ENCODE measurements at regions not wholly inside any gene's neighbourhood (a gene's known extent, or its start where the extent isn't known, plus 50 kb on each side); places are given as distances from the start of the nearest gene placed in this dataset.
A peak's percentile ranks its signal among the peaks of the same experiment; 100 is the strongest.

DNA sequence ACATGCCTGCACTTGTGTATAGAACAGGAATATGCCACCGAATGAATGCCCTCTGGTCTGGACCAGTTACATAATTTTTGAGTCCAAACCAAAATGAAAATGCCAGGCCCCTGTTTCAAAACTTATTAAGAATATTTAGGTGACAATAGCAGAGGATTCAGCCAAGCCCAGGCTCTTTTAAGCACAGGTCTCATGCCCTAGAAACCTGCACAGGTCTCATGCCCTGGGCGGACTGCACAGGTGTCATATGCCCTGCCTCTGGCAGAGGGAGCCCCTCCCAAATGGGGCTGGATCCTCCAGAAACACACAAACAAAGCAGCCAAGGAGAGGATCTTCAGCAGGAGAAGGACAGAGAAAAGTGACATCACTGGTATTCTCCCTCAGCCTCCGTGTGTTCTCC lies 605.4 kb upstream of the NRP1 start:
- no peak overlapping the region for H3K4me3 Mint-ChIP-seq
- H3K27me3 Mint-ChIP-seq (ENCODE audit: low read depth): no peaks in the 10 kb centered on the region
- H3K9me3 Mint-ChIP-seq: peaks cover 3% of the 10 kb centered on the region
- H3K4me1 Mint-ChIP-seq: peaks cover 36% of the 10 kb centered on the region
- peak overlapping the region in 1 of 3 experiments; percentile 58 for H3K27ac Mint-ChIP-seq
- H3K36me3 Mint-ChIP-seq (ENCODE audit: low read depth): no peaks in the 10 kb centered on the region
- TF ChIP-seq, protein P1, sequence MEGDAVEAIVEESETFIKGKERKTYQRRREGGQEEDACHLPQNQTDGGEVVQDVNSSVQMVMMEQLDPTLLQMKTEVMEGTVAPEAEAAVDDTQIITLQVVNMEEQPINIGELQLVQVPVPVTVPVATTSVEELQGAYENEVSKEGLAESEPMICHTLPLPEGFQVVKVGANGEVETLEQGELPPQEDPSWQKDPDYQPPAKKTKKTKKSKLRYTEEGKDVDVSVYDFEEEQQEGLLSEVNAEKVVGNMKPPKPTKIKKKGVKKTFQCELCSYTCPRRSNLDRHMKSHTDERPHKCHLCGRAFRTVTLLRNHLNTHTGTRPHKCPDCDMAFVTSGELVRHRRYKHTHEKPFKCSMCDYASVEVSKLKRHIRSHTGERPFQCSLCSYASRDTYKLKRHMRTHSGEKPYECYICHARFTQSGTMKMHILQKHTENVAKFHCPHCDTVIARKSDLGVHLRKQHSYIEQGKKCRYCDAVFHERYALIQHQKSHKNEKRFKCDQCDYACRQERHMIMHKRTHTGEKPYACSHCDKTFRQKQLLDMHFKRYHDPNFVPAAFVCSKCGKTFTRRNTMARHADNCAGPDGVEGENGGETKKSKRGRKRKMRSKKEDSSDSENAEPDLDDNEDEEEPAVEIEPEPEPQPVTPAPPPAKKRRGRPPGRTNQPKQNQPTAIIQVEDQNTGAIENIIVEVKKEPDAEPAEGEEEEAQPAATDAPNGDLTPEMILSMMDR (IDR thresholded peaks at IDR 0.05; ENCODE audit: unreplicated experiment in 3 of 3): no peak

DNA sequence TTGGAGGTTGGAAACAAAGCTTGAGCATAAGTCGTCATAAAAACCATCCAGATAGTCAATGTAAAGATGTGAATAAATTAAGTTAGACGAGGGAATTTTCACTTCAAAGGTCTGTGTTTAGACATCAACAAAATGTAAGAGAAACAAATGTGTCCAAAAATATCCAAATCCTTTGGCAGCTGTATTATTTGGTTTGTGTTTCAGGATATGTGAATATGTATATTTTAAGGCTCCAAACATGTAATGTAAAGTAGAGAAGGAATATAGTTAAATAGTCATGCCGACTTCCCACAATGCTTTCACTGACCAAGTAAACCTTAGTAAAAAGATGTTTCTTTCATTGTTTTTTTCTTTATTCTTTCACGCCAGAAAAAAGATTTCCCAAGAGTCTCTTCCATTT lies 604.9 kb upstream of the NRP1 start:
- Mint-ChIP-seq H3K4me3 (no peak overlapping the region), H3K4me1 (peaks cover 36% of the 10 kb centered on the region), H3K36me3 (ENCODE audit: low read depth) (no peaks in the 10 kb centered on the region), H3K27me3 (ENCODE audit: low read depth) (no peaks in the 10 kb centered on the region), H3K27ac (peak overlapping the region; percentile 25 to 58 (median 33)), H3K9me3 (peaks cover 2% of the 10 kb centered on the region)
- TF ChIP-seq, protein P1 (IDR thresholded peaks at IDR 0.05; ENCODE audit: unreplicated experiment in 3 of 3): no peak

DNA sequence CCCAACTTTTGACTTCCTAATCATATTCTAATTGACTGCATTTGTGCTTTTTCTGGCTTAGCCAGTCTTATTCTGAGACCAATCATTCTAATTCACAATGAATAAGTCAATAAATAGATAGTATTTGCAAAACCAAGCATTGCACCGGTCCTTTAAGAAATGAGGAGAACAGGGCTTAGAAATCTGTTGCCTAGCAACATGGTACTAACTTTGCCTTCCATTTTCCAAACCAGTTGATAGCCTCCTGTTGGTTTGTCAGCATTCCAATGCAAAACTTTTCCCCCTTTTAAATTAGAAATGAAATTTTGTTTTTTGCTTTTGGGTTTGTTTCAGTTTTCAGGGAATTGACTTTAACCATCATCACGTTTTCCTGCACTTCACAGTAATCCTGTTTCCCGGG lies 603.5 kb upstream of the NRP1 start:
- Mint-ChIP-seq H3K4me3 (no peak overlapping the region), H3K9me3 (no peaks in the 10 kb centered on the region), H3K27me3 (ENCODE audit: low read depth) (no peaks in the 10 kb centered on the region), H3K27ac (peak overlapping the region; percentile 83 to 87 (median 84)), H3K36me3 (ENCODE audit: low read depth) (no peaks in the 10 kb centered on the region), H3K4me1 (peaks cover 36% of the 10 kb centered on the region)
- TF ChIP-seq, protein P1 (IDR thresholded peaks at IDR 0.05; ENCODE audit: unreplicated experiment in 3 of 3): no peak

DNA sequence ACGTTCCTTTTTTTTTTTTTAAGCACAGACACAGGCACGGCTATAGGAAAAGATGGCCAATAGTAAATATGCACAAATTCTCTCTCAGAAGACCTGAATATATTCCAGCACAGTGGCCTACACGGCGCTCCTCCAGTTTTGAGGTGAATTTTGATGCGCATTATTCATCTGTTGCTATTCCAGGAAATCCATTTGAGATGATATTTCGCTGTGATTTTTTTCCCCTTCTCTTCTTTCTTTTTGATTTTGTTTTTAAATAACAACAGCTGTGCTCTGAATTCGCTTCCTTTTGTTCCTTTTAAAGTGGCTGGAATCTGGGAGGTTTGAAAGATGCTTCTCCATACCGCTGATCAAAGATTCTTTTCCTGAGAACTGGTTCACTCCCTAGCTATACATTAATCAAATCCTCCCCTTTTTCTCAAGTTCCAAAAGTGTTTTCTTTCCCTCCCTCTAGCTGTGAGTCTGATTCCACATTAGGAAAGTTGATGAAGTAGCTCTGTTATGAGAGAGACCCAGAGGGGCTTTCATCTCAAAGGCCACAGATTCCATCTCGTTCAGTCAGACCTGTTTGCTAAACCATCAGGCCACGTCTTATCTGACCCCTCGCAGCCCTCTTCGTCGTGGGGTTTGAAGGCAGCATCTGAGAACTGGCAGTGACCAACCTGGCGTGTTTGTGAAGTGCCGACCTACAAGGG lies 602.7 kb upstream of the NRP1 start:
- Mint-ChIP-seq H3K36me3 (ENCODE audit: low read depth) (no peaks in the 10 kb centered on the region), H3K9me3 (no peaks in the 10 kb centered on the region), H3K27ac (peak overlapping the region; percentile 83 to 87 (median 84)), H3K4me3 (peak overlapping the region; percentile 1 to 29 (median 3)), H3K4me1 (peaks cover 36% of the 10 kb centered on the region), H3K27me3 (ENCODE audit: low read depth) (no peaks in the 10 kb centered on the region)
- TF ChIP-seq, protein P1 (IDR thresholded peaks at IDR 0.05; ENCODE audit: unreplicated experiment in 3 of 3): no peak

DNA sequence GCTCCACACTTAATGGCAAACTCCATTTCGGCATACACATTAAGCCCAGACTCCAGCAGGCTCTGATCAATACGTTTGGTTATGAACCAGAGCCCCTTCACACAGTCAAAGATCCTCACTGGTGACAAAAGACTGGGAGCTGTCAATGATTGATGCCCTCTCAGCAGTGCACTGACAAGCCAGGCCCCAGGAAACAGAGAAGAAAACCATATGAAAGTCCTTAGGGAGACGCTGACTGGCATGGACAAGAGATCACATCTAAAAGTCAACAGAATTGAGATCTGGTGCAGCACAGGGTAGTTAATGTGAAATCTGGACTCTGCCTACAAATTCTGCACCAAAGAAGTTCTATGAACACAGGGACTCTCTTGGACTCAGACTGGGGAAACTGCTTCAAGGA lies 600.9 kb upstream of the NRP1 start:
- Mint-ChIP-seq H3K27ac (peak overlapping the region; percentile 79 to 87 (median 84)), H3K4me3 (no peak overlapping the region)
- TF ChIP-seq, protein P1 (IDR thresholded peaks at IDR 0.05; ENCODE audit: unreplicated experiment in 3 of 3): no peak

DNA sequence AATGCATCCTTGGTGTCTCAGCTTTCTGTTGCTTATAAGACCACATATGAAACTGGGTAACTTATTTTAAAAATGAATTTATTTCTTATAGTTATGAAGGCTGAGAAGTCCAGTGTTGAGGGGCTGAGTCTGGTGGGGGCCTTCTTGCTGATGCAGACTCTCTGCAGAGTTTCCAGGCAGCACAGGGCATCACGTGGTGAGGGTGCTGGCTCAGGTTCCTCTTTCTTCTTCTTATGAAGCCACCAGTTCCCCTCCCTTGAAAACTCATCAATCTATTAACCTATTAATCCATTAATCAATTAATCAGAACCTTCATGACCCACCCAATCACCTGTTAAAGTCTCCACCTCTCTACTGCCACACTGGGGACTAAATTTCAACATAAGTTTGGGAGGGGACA lies 595.6 kb upstream of the NRP1 start:
- peak overlapping the region in 1 of 3 experiments; percentile 2 for H3K27ac Mint-ChIP-seq
- H3K4me3 Mint-ChIP-seq: no peak overlapping the region
- H3K9me3 Mint-ChIP-seq: no peaks in the 10 kb centered on the region
- no peaks in the 10 kb centered on the region for H3K36me3 Mint-ChIP-seq (ENCODE audit: low read depth)
- H3K27me3 Mint-ChIP-seq (ENCODE audit: low read depth): peaks cover 4% of the 10 kb centered on the region
- peaks cover 9% of the 10 kb centered on the region for H3K4me1 Mint-ChIP-seq
- TF ChIP-seq, protein P1 (IDR thresholded peaks at IDR 0.05; ENCODE audit: unreplicated experiment in 3 of 3): no peak

More for the DNA sequence above, 600.9 kb upstream of the NRP1 start:
- H3K4me1 Mint-ChIP-seq: peaks cover 36% of the 10 kb centered on the region
- H3K27me3 Mint-ChIP-seq (ENCODE audit: low read depth): peaks cover 4% of the 10 kb centered on the region
- H3K9me3 Mint-ChIP-seq: no peaks in the 10 kb centered on the region
- H3K36me3 Mint-ChIP-seq (ENCODE audit: low read depth): no peaks in the 10 kb centered on the region

Data from nephron (organoid).